NCI-H2196 (cell line): ENCODE measurements at regions not wholly inside any gene's neighbourhood (a gene's known extent, or its start where the extent isn't known, plus 50 kb on each side); places are given as distances from the start of the nearest gene placed in this dataset.
"Not testable (repeated sequence)": the region's sequence is repeated elsewhere in the genome, so short reads cannot be mapped to it uniquely, and the experiment has no call there.

Experiments used
- DNase-seq: peaks from one replicate; lab custom pipeline; 2025; ENCODE audit not compliant: unreplicated experiment; lab: John Stamatoyannopoulos, UW

- no peak for DNase-seq
Measured at GRCh38 chr4:159906517-159906916, 803.6 kb downstream of the RAPGEF2 start.

DNA sequence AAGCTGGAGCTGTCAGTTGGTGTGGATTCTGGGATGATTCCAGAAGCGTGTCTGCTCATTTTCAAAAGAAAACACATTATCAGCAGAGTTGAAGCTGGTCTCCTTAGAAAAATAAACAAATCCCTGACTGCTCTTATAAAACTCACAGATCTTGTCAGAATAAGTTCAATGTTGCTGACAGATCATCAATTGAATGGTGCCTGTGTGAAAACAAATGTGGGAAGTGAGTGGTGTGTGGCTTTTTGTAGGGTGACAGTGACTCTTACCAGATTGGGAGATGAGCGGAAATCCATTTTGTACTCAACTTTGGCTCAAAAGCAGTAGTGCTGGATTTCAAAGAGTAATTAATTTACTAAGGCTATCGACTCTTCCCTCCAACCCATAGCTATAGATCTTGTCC is 807.8 kb downstream of the RAPGEF2 start:
- no peak for DNase-seq

- DNase-seq: no peak
Measured at GRCh38 chr4:159922119-159922518, 819.2 kb downstream of the RAPGEF2 start.

DNA sequence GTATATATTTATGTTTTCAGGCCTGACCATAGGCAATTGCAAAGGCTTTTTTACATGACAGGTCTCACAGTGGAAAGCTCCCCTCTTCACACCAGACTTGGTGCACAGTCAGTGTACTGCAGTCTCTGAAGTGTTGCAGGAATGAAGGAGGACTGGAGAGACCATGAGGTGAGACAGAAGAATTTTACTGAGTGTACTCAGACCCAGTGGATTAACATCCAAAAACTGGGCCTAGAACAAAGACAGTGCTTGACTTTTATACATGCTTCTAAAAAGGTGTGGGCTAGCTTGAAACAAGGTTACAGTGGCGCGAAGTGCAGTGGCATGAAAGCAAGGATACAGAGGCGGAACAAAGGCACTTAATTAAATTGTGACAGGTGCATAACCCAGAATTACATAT is 822.9 kb downstream of the RAPGEF2 start:
- no peak for DNase-seq

DNA sequence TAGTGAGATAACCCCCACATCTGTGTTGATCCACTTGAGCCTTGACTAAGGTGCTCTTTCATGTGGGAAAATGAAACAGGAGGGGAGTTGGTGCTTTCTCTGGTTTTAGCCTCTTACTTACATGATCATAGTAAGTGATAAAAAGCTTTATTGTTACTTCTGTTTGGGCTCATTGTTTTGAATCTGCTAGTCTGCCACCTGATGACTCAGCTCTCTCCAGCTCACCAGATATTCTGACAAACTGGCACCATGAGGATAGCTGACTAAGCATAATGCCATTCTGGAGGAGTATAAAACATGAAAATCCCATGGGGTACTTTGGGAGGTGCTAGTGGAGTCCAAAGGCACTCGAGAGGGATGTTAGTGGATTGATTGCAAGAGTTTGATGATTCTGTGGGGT is 824.0 kb downstream of the RAPGEF2 start:
- no peak for DNase-seq

- DNase-seq: no peak
Measured at GRCh38 chr4:159927781-159928180, 824.9 kb downstream of the RAPGEF2 start.

GRCh38 chr4:159934602-159935001 is 831.7 kb downstream of the RAPGEF2 start:
- DNase-seq: not testable (repeated sequence)

GRCh38 chr4:159937595-159937994 is 834.7 kb downstream of the RAPGEF2 start:
- DNase-seq: no peak

DNA sequence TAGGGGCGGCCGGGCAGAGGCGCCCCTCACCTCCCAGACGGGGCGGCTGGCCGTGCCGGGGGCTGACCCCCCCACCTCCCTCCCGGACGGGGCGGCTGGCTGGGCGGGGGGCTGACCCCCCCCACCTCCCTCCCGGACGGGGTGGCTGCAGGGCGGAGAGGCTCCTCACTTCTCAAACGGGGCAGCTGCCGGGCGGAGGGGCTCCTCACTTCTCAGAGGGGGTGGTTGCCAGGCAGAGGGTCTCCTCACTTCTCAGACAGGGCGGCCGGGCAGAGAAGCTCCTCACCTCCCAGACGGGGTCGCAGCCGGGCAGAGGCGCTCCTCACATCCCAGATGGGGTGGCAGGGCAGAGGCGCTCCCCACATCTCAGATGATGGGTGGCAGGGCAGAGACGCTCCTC is 836.8 kb downstream of the RAPGEF2 start:
- not testable (repeated sequence) for DNase-seq

DNA sequence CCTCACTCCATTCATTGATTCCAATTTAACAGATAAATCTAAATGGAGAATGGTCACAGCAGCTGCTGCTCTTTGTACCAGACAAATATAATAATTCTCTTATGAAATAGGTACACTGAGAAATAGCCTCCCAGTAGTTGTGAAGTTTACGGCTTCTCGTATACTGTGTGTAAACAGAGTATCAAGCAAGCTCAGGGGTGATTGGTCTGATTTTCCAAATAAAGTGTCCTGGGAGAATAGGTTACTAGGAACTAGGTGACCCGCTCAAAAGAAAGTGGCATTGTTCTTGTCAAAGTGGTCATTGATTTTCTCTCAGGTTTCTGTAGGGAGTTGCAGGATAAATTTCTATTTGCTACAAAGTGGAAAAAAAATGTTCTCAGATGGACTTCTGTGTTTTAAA is 838.2 kb downstream of the RAPGEF2 start:
- no peak for DNase-seq

DNA sequence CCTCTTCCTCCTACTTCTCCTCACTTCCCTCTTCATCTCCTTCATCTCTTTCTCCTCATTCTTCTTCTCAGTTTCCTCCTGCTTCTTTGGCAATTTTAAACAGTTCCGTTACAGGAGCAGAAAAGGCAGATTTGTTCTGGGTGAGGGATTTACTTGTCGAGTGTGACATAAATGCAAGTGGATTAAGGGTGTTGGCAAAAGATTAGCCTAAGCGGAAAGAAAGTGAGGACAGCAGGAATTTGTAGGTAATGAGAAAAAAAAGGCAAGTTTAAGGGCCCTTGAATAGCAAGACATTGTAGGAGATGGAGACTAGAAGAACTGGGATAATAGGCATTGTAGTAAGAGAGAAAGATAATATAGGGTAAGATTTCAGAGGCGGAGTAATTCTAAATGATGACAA is 841.6 kb downstream of the RAPGEF2 start:
- no peak for DNase-seq

- DNase-seq: peak; percentile 40
Measured at GRCh38 chr4:159946983-159947615, 844.2 kb downstream of the RAPGEF2 start.

- no peak for DNase-seq
Measured at GRCh38 chr4:159950707-159951106, 847.8 kb downstream of the RAPGEF2 start.

DNA sequence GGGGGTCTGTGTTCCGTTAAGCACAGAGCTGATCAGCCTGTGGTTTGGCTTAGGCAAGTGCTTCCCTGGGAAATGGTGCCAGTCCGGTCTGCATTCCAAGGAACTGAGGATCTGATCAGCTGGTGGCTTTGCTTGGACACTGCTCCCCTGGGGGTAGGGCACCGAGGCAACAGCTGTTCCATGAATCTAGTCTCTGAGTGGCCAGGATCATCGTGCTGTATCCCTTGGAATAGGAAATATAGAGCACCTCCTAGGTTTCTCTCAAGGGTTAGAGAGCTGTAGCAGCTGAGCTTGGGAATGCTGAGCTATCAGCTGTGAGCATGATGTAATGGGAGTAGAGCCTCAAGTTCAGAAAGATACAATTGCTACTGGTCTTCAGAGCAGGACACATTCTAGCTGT is 863.9 kb downstream of the RAPGEF2 start:
- DNase-seq: no peak

DNA sequence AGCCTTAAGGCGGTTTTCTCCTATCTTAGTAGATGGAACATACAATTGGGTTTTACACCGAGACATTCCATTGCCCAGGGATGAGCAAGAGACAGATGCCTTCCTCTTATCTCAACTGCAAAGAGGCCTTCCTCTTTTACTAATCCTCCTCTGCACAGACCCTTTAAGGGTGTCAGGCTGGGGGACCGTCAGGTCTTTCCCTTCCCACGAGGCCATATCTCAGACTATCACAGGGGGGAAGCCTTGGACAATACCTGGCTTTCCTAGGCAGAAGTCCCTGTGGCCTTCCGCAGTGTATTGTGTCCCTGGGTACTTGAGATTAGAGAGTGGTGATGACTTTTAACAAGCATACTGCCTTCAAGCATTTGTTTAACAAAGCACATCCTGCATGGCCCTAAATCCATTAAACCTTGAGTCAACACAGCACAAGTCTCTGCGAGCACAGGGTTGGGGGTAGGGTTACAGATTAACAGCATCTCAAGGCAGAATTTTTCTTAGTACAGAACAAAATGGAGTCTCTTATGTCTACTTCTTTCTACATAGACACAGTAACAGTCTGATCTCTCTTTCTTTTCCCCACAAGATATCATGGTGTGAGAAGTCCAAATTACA is 874.1 kb downstream of the RAPGEF2 start:
- not testable (repeated sequence) for DNase-seq

- DNase-seq: no peak
Measured at GRCh38 chr4:159977907-159978617, 875.2 kb downstream of the RAPGEF2 start.

DNA sequence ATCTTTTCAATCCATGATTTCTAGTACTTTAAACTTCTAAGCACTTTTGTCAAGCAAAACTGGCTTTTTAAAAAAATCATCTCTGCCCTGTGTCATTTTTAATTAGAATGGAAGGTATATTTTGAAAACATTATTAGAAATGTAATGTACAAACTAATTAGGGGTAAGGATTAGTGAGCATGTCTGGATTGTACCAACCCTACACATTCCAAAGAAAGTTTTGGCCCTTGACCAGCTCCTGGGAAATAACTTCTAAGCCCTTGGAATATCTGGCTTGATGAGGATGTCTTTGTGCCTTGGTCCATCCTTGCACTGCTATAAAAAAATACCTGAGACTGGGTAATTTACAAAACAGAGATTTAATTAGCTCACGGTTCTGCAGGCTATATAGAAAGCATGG is 876.5 kb downstream of the RAPGEF2 start:
- no peak for DNase-seq

DNA sequence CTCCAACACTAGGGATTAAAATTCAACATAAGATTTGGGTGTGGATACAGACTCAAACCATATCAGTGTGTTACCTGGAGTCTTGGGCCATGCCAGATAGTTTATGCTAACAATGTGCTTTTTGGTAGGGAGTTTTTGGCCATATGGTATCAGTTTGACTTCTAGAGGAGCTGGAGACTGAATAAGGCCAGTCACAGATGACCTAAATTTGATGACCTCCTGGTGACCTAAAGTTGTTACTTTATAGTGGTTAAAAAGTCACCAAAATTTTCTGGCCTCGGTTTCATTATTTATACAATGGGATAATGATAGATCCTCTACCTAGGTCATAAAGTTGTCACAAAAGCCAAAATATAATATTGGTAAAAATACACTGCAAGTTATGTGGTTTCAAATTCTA is 877.1 kb downstream of the RAPGEF2 start:
- no peak for DNase-seq

DNA sequence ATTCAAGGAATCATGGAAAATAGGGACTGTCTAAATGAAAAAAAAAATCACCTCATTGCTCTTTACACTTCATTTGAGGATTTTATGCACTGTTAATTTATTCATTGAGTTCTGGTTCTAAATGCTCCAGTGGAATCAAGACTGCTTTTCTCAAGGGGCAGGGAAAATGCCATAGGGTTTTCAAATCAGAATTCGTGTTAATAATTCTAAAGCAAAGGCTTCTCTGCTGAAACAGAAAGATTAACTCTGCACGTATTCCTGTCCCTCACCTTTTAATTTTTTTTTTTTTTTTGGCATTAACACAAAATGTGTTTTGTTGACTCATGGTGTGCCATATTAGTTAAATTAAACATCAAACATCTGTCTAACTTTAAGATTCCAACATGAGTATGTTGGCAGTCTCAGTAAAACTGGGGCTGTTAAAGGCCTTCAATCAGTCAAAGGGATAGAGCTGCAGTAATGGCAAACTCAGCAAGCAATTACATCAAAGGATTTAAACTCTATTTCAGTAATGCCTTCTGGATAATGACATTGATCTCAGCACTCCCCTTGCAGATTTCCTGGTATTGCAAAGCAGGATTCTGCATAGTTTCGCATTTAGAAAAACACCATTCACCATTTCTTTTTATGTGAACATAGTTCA is 878.1 kb downstream of the RAPGEF2 start:
- DNase-seq: no peak

DNA sequence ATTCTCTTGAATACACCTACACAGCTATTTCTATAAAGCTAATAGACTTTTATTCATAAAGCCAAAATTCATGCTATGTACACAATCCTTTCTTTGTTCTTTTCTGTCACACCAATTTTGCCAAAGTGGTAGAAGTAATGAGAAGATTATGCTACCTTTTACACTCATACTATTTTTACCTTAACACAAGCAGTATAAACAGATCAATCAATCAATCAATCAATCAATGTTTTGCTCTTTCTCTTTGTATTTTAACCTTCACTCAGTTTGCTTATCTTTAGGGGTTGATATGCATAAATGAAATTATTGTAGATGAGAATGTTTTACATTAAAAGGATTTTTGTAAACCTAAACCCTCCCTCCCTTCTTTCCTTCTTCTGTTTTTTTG is 878.6 kb downstream of the RAPGEF2 start:
- no peak for DNase-seq

GRCh38 chr4:159983082-159983481 is 880.2 kb downstream of the RAPGEF2 start:
- no peak for DNase-seq
